Neural progenitor cell (in vitro differentiated cells): ENCODE measurements at regions not wholly inside any gene's neighbourhood (a gene's known extent, or its start where the extent isn't known, plus 50 kb on each side); places are given as distances from the start of the nearest gene placed in this dataset.

ENCODE experiments used
- DNase-seq: peaks from one replicate; pipeline ENCODE4 v3.0.0-alpha.2; 2016; ENCODE audit warnings: low spot score
- H2AFZ ChIP-seq: fragments of 200-600 bp; sonication (generic); replicated peaks from 2 replicates; pipeline ENCODE4 v1.6.1; 2016; ENCODE audit warnings: antibody characterized with exemption
- H3F3A ChIP-seq: fragments of 200-600 bp; sonication (generic); 2 replicates; pipeline ENCODE4 v1.6.1; 2016; ENCODE audit warnings: antibody characterized with exemption, low read depth
- H3K27ac ChIP-seq: fragments of 200-600 bp; sonication (generic); 2 replicates; pipeline ENCODE4 v1.5.1; 2016; ENCODE audit warnings: mild to moderate bottlenecking
- H3K27me3 ChIP-seq: fragments of 200-600 bp; sonication (generic); 2 replicates; pipeline ENCODE4 v1.6.1; 2016; ENCODE audit warnings: mild to moderate bottlenecking, moderate library complexity
- H3K36me3 ChIP-seq: fragments of 200-600 bp; sonication (generic); 2 replicates; pipeline ENCODE4 v1.5.1; 2016
- H3K4me1 ChIP-seq: fragments of 200-600 bp; sonication (generic); 2 replicates; pipeline ENCODE4 v1.6.1; 2016; ENCODE audit warnings: mixed run types
- H3K4me2 ChIP-seq: fragments of 200-600 bp; sonication (generic); 2 replicates; pipeline ENCODE4 v1.6.1; 2016
- H3K4me3 ChIP-seq: fragments of 200-600 bp; sonication (generic); 2 replicates; pipeline ENCODE4 v1.5.1; 2016
- H3K79me2 ChIP-seq: fragments of 200-600 bp; sonication (generic); 2 replicates; pipeline ENCODE4 v1.6.1; 2016; ENCODE audit warnings: low read depth
- H3K9ac ChIP-seq: fragments of 200-600 bp; sonication (generic); 2 replicates; pipeline ENCODE4 v1.6.1; 2016
- H3K9me3 ChIP-seq: fragments of 200-600 bp; sonication (generic); 2 replicates; pipeline ENCODE4 v1.5.1; 2016; ENCODE audit warnings: low read depth
- H4K20me1 ChIP-seq: fragments of 200-600 bp; sonication (generic); 2 replicates; pipeline ENCODE4 v1.6.1; 2016; ENCODE audit warnings: low read depth
- H3K27ac Mint-ChIP-seq: 3 replicates; pipeline ENCODE4 v1.8.0; 2021; ENCODE audit warnings: mixed read lengths
- H3K27me3 Mint-ChIP-seq: 2 replicates; pipeline ENCODE4 v1.8.0; 2022; ENCODE audit warnings: low read depth, mild to moderate bottlenecking, inconsistent platforms, moderate library complexity, mixed read lengths; ENCODE audit not compliant: insufficient read depth
- H3K36me3 Mint-ChIP-seq: 3 replicates; pipeline ENCODE4 v1.8.0; 2021; ENCODE audit warnings: mixed read lengths
- H3K4me1 Mint-ChIP-seq: 3 replicates; pipeline ENCODE4 v1.8.0; 2021; ENCODE audit warnings: mixed read lengths
- H3K4me3 Mint-ChIP-seq: 3 replicates; pipeline ENCODE4 v1.8.0; 2021; ENCODE audit warnings: mild to moderate bottlenecking, moderate library complexity, mixed read lengths
- H3K9me3 Mint-ChIP-seq: 3 replicates; pipeline ENCODE4 v1.8.0; 2020; ENCODE audit warnings: mixed read lengths
- CTCF ChIP-seq: fragments of 200-600 bp; sonication (generic); IDR thresholded peaks from 2 replicates; pipeline ENCODE4 v1.5.1; 2017; ENCODE audit warnings: antibody characterized with exemption, mild to moderate bottlenecking
- EZH2 ChIP-seq: fragments of 200-600 bp; sonication (generic); IDR thresholded peaks from 2 replicates; pipeline ENCODE4 v1.6.1; 2017; ENCODE audit warnings: antibody characterized with exemption, mild to moderate bottlenecking, moderate library complexity
- EZH2phosphoT487 ChIP-seq: fragments of 200-600 bp; sonication (generic); IDR thresholded peaks from 2 replicates; pipeline ENCODE4 v1.6.1; 2017; ENCODE audit warnings: antibody characterized with exemption

- Histone ChIP-seq H3K36me3 (no peaks in the 10 kb centered on the region), H3K9me3 (no peaks in the 10 kb centered on the region), H3K9ac (no peak overlapping the region), H3K27me3 (no peaks in the 10 kb centered on the region), H3K4me3 (no peak overlapping the region), H3K27ac (no peak overlapping the region), H3K4me2 (no peak overlapping the region), H4K20me1 (no peaks in the 10 kb centered on the region), H3F3A (no peaks in the 10 kb centered on the region), H2AFZ (no peak overlapping the region), H3K4me1 (no peaks in the 10 kb centered on the region), H3K79me2 (no peaks in the 10 kb centered on the region)
- Mint-ChIP-seq H3K36me3 (no peaks in the 10 kb centered on the region), H3K4me3 (no peak overlapping the region), H3K4me1 (peaks cover 5% of the 10 kb centered on the region), H3K27me3 (no peaks in the 10 kb centered on the region), H3K9me3 (no peaks in the 10 kb centered on the region), H3K27ac (no peak overlapping the region)
- DNase-seq, result no peak
- TF ChIP-seq CTCF (no peak), EZH2phosphoT487 (no peak), EZH2 (no peak)
These were observed 71.6 kb upstream of the CYP1B1 start for GRCh38 chr2:38147333-38148121.

DNA sequence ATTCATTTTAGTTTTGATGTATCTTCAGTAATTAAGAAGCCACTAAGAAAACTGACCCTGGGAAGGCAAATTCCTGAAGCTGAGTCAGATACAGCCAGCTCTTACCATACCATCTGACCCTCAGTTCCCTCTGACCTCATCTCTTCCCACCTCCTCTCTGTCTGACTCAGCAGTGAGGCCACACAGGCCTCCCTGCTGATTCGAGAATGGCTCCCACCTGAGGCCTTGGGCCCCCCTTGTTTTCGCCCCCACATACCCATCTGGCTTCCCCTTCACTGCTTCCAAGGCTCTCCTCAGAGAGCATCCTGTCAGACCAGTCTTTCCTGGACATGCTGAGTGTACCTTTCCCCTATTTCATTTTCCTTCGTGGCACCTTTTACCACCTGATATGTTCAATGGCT, 71.0 kb upstream of the CYP1B1 start:
- no peak for DNase-seq
- Histone ChIP-seq H2AFZ (no peak overlapping the region), H3K9me3 (no peaks in the 10 kb centered on the region), H3K4me3 (no peak overlapping the region), H3K27ac (no peak overlapping the region), H3K4me1 (no peaks in the 10 kb centered on the region), H3F3A (no peaks in the 10 kb centered on the region), H3K4me2 (no peak overlapping the region), H3K36me3 (no peaks in the 10 kb centered on the region), H3K27me3 (no peaks in the 10 kb centered on the region), H3K79me2 (no peaks in the 10 kb centered on the region), H4K20me1 (no peaks in the 10 kb centered on the region), H3K9ac (no peak overlapping the region)
- TF ChIP-seq EZH2phosphoT487, result no peak
- TF ChIP-seq CTCF, result no peak
- Mint-ChIP-seq H3K4me1 (peaks cover 5% of the 10 kb centered on the region), H3K27me3 (no peaks in the 10 kb centered on the region), H3K4me3 (no peak overlapping the region), H3K9me3 (no peaks in the 10 kb centered on the region), H3K27ac (no peak overlapping the region), H3K36me3 (no peaks in the 10 kb centered on the region)

DNA sequence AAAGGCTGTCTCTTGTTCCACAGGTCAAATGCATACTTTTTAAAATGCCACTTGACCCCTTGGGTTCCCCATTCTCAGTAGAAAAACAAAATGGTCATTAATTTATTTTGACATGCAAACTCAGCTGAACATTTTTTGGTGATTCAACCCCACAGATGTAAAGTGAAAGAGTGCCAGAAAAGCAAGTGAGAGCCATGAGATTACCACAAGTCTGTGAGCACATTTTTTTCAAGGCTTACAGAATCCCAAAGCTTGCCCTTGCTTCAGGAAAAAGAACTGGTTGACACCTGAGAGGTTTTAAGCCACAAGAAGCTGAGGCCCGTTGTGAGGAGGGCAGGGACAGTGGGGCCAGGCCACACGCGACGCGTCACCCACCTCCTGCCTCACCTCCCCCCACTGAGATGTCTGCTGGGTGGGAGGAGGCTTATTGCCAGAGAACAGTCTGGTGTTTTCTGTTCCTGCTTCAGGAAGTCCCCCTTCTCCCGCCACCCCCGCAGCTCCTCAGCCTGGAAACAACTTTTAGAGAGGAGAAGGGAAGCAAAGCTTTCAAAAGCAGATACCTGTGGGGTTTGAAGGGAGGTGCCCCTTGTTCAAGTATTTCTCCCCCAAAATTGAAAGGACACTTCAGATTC, 70.4 kb upstream of the CYP1B1 start:
- H3K36me3 Mint-ChIP-seq, result no peaks in the 10 kb centered on the region
- H3F3A ChIP-seq, result no peaks in the 10 kb centered on the region
- no peaks in the 10 kb centered on the region for H4K20me1 ChIP-seq
- no peak for TF ChIP-seq CTCF
- TF ChIP-seq EZH2, result no peak
- no peak for TF ChIP-seq EZH2phosphoT487
- H3K36me3 ChIP-seq, result no peaks in the 10 kb centered on the region
- H3K4me2 ChIP-seq, result no peak overlapping the region
- no peaks in the 10 kb centered on the region for H3K27me3 Mint-ChIP-seq
- DNase-seq, result no peak
- no peaks in the 10 kb centered on the region for H3K9me3 ChIP-seq
- no peak overlapping the region for H3K4me3 ChIP-seq
- no peaks in the 10 kb centered on the region for H3K79me2 ChIP-seq
- no peaks in the 10 kb centered on the region for H3K4me1 ChIP-seq
- no peak overlapping the region for H3K27ac ChIP-seq
- no peaks in the 10 kb centered on the region for H3K27me3 ChIP-seq
- no peak overlapping the region for H3K27ac Mint-ChIP-seq
- no peak overlapping the region for H3K4me3 Mint-ChIP-seq
- no peaks in the 10 kb centered on the region for H3K9me3 Mint-ChIP-seq
- no peak overlapping the region for H2AFZ ChIP-seq
- peaks cover 5% of the 10 kb centered on the region for H3K4me1 Mint-ChIP-seq
- no peak overlapping the region for H3K9ac ChIP-seq
